Nephron progenitor cell (in vitro differentiated cells): ENCODE measurements at regions not wholly inside any gene's neighbourhood (a gene's known extent, or its start where the extent isn't known, plus 50 kb on each side); places are given as distances from the start of the nearest gene placed in this dataset.
A peak's percentile ranks its signal among the peaks of the same experiment; 100 is the strongest.

Experiments used
- DNase-seq: peaks from one replicate; pipeline ENCODE4 v3.0.0; 2021
- H3K27ac Mint-ChIP-seq: 2 replicates; pipeline ENCODE4 v1.8.0; 2021; ENCODE audit warnings: mild to moderate bottlenecking, moderate library complexity, mixed read lengths
- H3K27me3 Mint-ChIP-seq: 2 replicates; pipeline ENCODE4 v1.8.0; 2021; ENCODE audit warnings: mild to moderate bottlenecking, low read depth, mixed read lengths; ENCODE audit not compliant: poor library complexity
- H3K36me3 Mint-ChIP-seq: 2 replicates; pipeline ENCODE4 v1.8.0; 2021; ENCODE audit warnings: low read depth, mixed read lengths
- H3K4me1 Mint-ChIP-seq: 2 replicates; pipeline ENCODE4 v1.8.0; 2021; ENCODE audit warnings: mixed read lengths
- H3K4me3 Mint-ChIP-seq: 2 replicates; pipeline ENCODE4 v1.8.0; 2021; ENCODE audit warnings: mild to moderate bottlenecking, moderate library complexity, mixed read lengths
- H3K9me3 Mint-ChIP-seq: 2 replicates; pipeline ENCODE4 v1.8.0; 2021; ENCODE audit warnings: mild to moderate bottlenecking, moderate library complexity, mixed read lengths
- TF ChIP-seq, protein P1 (sequence below): fragments of 200-600 bp; sonication (generic); IDR thresholded peaks from 2 replicates; pipeline ENCODE4 v1.5.0; 2021; ENCODE audit warnings: antibody characterized with exemption

DNA sequence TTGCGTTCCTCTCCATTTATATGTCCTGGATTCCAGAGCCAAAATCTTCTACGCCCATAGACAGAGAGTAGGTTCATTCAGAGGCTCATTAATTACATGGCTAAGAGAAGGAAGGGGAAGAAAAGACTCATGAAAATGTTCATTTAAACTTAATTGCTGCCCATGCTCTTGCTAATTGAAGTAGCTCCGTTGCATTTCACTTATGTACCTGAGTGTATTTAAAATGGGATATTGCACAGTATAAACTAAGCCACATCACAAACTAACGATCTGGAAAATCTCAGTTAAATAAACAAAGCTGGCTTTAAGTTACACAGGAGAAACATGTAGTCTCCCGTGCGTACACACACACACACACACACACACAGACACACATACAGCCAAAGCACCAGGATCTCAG lies 269.2 kb downstream of the CDC5L start:
- H3K27ac Mint-ChIP-seq = peak overlapping the region; percentile 49

DNA sequence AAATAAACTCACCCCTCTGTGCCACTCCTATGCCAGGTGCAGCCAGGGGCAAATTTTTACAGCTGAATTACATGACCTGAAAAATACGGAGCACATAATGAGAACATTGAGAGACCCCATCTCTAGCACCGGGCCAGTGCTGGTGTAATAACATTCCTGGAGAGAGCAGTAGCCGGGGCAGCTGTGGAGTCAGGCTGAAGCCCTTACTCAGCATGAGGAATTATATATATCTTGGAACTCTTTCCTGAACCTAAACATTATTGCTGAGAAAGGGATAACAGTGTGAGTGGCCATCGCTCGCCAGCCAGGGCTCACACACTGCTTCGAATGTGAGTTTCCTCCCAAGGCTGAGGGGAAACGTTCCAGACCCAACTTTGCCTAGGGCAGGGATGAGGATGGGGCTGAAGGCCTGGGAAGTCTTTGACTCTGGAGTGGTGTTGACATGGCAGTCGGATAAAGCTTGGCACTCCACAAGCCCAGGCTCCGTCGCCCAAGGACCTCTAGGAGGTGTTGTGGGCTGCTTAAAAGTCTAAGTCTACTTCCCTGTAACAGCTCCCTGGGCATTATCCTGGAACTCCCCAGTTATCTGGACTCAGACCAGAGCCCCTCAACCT lies 269.8 kb downstream of the CDC5L start:
- peaks cover 5% of the 10 kb centered on the region for H3K27me3 Mint-ChIP-seq
- TF ChIP-seq, protein P1, sequence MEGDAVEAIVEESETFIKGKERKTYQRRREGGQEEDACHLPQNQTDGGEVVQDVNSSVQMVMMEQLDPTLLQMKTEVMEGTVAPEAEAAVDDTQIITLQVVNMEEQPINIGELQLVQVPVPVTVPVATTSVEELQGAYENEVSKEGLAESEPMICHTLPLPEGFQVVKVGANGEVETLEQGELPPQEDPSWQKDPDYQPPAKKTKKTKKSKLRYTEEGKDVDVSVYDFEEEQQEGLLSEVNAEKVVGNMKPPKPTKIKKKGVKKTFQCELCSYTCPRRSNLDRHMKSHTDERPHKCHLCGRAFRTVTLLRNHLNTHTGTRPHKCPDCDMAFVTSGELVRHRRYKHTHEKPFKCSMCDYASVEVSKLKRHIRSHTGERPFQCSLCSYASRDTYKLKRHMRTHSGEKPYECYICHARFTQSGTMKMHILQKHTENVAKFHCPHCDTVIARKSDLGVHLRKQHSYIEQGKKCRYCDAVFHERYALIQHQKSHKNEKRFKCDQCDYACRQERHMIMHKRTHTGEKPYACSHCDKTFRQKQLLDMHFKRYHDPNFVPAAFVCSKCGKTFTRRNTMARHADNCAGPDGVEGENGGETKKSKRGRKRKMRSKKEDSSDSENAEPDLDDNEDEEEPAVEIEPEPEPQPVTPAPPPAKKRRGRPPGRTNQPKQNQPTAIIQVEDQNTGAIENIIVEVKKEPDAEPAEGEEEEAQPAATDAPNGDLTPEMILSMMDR = no peak

More for the DNA sequence above, 269.2 kb downstream of the CDC5L start:
- DNase-seq = no peak
- H3K9me3 Mint-ChIP-seq = no peaks in the 10 kb centered on the region
- peaks cover 68% of the 10 kb centered on the region for H3K4me1 Mint-ChIP-seq
- H3K27me3 Mint-ChIP-seq = peaks cover 3% of the 10 kb centered on the region
- H3K4me3 Mint-ChIP-seq = no peak overlapping the region
- TF ChIP-seq, protein P1 = no peak
- H3K36me3 Mint-ChIP-seq = no peaks in the 10 kb centered on the region

DNA sequence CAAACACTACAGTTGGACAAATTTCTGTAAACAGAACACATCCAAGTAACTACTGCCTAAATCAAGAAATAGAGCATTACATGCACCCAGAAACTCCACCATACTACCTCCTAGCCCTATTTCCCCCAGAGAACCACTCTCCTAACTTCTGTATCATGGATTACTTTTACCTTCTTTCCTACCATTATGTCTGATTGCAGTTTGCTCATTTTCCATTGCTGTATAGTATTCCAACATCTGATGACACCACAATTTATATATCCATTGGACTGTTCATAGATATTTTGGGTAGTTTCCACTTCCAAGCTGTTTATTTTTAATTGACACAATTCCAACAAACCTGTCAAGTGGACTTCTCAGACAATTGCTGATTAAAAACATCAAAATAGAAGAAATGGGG lies 271.1 kb downstream of the CDC5L start:
- TF ChIP-seq, protein P1 = no peak
- Mint-ChIP-seq H3K4me1 (peaks cover 65% of the 10 kb centered on the region), H3K36me3 (no peaks in the 10 kb centered on the region), H3K27ac (no peak overlapping the region), H3K27me3 (peaks cover 11% of the 10 kb centered on the region), H3K9me3 (no peaks in the 10 kb centered on the region), H3K4me3 (no peak overlapping the region)
- DNase-seq = no peak

More for the DNA sequence above, 269.8 kb downstream of the CDC5L start:
- Mint-ChIP-seq H3K4me3 (no peak overlapping the region), H3K9me3 (no peaks in the 10 kb centered on the region), H3K36me3 (no peaks in the 10 kb centered on the region), H3K4me1 (peaks cover 65% of the 10 kb centered on the region), H3K27ac (peak overlapping the region; percentile 49)
- DNase-seq = no peak

DNA sequence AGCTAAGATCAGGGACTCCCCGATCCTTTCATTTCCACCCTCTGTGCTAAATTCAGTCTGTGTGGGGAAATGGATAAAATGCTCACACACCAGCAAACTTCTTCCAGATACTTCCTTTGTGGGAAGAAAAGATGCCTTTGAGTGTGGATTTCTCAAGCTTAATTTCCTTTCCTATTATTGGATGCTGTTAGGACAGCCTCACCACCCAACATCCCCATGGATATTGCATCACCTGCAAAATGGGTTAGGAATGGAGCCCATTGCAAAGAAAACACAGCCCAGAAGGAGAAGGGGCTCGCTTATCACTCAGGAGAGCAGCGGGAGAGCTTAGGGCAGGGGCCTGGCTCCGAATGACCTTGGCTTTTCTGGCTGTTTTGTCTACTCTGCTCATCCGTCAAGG lies 272.2 kb downstream of the CDC5L start:
- peaks cover 65% of the 10 kb centered on the region for H3K4me1 Mint-ChIP-seq

GRCh38 chr6:44660561-44661220 lies 273.2 kb downstream of the CDC5L start:
- Mint-ChIP-seq H3K27me3 (peaks cover 14% of the 10 kb centered on the region), H3K4me3 (no peak overlapping the region), H3K27ac (peak overlapping the region; percentile 7), H3K36me3 (no peaks in the 10 kb centered on the region), H3K4me1 (peaks cover 67% of the 10 kb centered on the region), H3K9me3 (no peaks in the 10 kb centered on the region)
- DNase-seq = no peak
- TF ChIP-seq, protein P1 = no peak

More for the DNA sequence above, 272.2 kb downstream of the CDC5L start:
- Mint-ChIP-seq H3K4me3 (no peak overlapping the region), H3K9me3 (no peaks in the 10 kb centered on the region), H3K36me3 (no peaks in the 10 kb centered on the region), H3K27me3 (peaks cover 11% of the 10 kb centered on the region), H3K27ac (no peak overlapping the region)
- TF ChIP-seq, protein P1 = no peak
- no peak for DNase-seq
